WTC11 (cell line): ENCODE measurements at regions not wholly inside any gene's neighbourhood (a gene's known extent, or its start where the extent isn't known, plus 50 kb on each side); places are given as distances from the start of the nearest gene placed in this dataset.

Source experiments
- ATAC-seq: fragments of 200-7000 bp; cut with Tn5 transposase; 2 replicates; pipeline ENCODE4 v1.10.0; 2021; ENCODE audit warnings: mild to moderate bottlenecking, moderate library complexity
- CTCF ChIA-PET: fragments of 300-600 bp; sonication (Branson Sonifier 250); formaldehyde crosslinking; loops from one replicate; lab custom pipeline; 2021; ENCODE audit warnings: antibody characterized with exemption; lab: Charles Lee
- POLR2A ChIA-PET: fragments of 350-600 bp; sonication (Branson Sonifier 250); formaldehyde crosslinking; loops from one replicate; lab custom pipeline; 2021; ENCODE audit warnings: antibody characterized with exemption; lab: Charles Lee
- DNase-seq: peaks from one replicate; pipeline ENCODE4 v3.0.0; 2021; ENCODE audit warnings: low spot score
- H3K27ac Mint-ChIP-seq: 2 replicates; pipeline ENCODE4 v1.8.0; 2021; ENCODE audit warnings: mixed read lengths
- H3K27me3 Mint-ChIP-seq: 2 replicates; pipeline ENCODE4 v1.8.0; 2021; ENCODE audit warnings: low read depth, mild to moderate bottlenecking, moderate library complexity, mixed read lengths
- H3K36me3 Mint-ChIP-seq: 2 replicates; pipeline ENCODE4 v1.8.0; 2021; ENCODE audit warnings: mixed read lengths
- H3K4me1 Mint-ChIP-seq: 2 replicates; pipeline ENCODE4 v1.8.0; 2022; ENCODE audit warnings: mixed read lengths
- H3K4me3 Mint-ChIP-seq: 2 replicates; pipeline ENCODE4 v1.8.0; 2021; ENCODE audit warnings: mild to moderate bottlenecking, moderate library complexity, mixed read lengths
- H3K9me3 Mint-ChIP-seq: 2 replicates; pipeline ENCODE4 v1.8.0; 2021; ENCODE audit warnings: mixed read lengths
- CBFB ChIP-seq: sonication (generic); formaldehyde crosslinking; IDR thresholded peaks from 2 replicates; pipeline ENCODE4 v1.8.1; 2022; ENCODE audit warnings: mild to moderate bottlenecking, low read depth, missing genetic modification reagents
- CREB1 ChIP-seq: sonication (generic); formaldehyde crosslinking; IDR thresholded peaks from 2 replicates; pipeline ENCODE4 v1.8.0; 2023; ENCODE audit warnings: mild to moderate bottlenecking, missing genetic modification reagents
- EMX1 ChIP-seq: fragments of 250-450 bp; sonication (Bioruptor Pico); IDR thresholded peaks from 2 replicates; pipeline ENCODE4 v1.8.0; 2021; ENCODE audit warnings: mild to moderate bottlenecking
- FOXK1 ChIP-seq: sonication (generic); formaldehyde crosslinking; IDR thresholded peaks from 2 replicates; pipeline ENCODE4 v1.8.0; 2022; ENCODE audit warnings: mild to moderate bottlenecking, moderate library complexity, missing genetic modification reagents
- FOXP4 ChIP-seq: sonication (generic); formaldehyde crosslinking; IDR thresholded peaks from 2 replicates; pipeline ENCODE4 v1.8.0; 2022; ENCODE audit warnings: mild to moderate bottlenecking, missing genetic modification reagents
- HMGA2 ChIP-seq: fragments of 250-450 bp; sonication (Bioruptor Pico); IDR thresholded peaks from 2 replicates; pipeline ENCODE4 v1.4.0; 2021; ENCODE audit warnings: mild to moderate bottlenecking, moderate library complexity
- JUN ChIP-seq: sonication (generic); formaldehyde crosslinking; IDR thresholded peaks from 2 replicates; pipeline ENCODE4 v1.8.0; 2023; ENCODE audit warnings: mild to moderate bottlenecking, missing genetic modification reagents
- NR2C2 ChIP-seq: sonication (generic); formaldehyde crosslinking; IDR thresholded peaks from 2 replicates; pipeline ENCODE4 v1.8.0; 2022; ENCODE audit warnings: mild to moderate bottlenecking, missing genetic modification reagents
- RORB ChIP-seq: fragments of 250-450 bp; sonication (Bioruptor Pico); IDR thresholded peaks from 2 replicates; pipeline ENCODE4 v1.9.0; 2021; ENCODE audit warnings: mild to moderate bottlenecking
- SOX15 ChIP-seq: fragments of 250-450 bp; sonication (Bioruptor Pico); IDR thresholded peaks from 2 replicates; pipeline ENCODE4 v1.9.0; 2021; ENCODE audit warnings: mild to moderate bottlenecking
- TP53 ChIP-seq: sonication (generic); formaldehyde crosslinking; IDR thresholded peaks from 2 replicates; pipeline ENCODE4 v1.8.1; 2023; ENCODE audit warnings: mild to moderate bottlenecking, missing genetic modification reagents
- USF2 ChIP-seq: sonication (generic); formaldehyde crosslinking; IDR thresholded peaks from 2 replicates; pipeline ENCODE4 v1.8.1; 2023; ENCODE audit warnings: mild to moderate bottlenecking, missing genetic modification reagents, moderate library complexity
- ZMAT4 ChIP-seq: fragments of 250-450 bp; sonication (Bioruptor Pico); IDR thresholded peaks from 2 replicates; pipeline ENCODE4 v1.9.0; 2021; ENCODE audit warnings: mild to moderate bottlenecking
- ZNF416 ChIP-seq: fragments of 250-450 bp; sonication (Bioruptor Pico); IDR thresholded peaks from 2 replicates; pipeline ENCODE4 v1.9.0; 2021; ENCODE audit warnings: mild to moderate bottlenecking, inconsistent platforms
- ZNF423 ChIP-seq: fragments of 250-450 bp; sonication (Bioruptor Pico); IDR thresholded peaks from 2 replicates; pipeline ENCODE4 v2.1.2; 2022; ENCODE audit warnings: mild to moderate bottlenecking, moderate library complexity
- ZNF512 ChIP-seq: sonication (generic); formaldehyde crosslinking; IDR thresholded peaks from 2 replicates; pipeline ENCODE4 v1.8.1; 2022; ENCODE audit warnings: missing genetic modification reagents, borderline replicate concordance
- TF ChIP-seq, protein P1 (sequence below): sonication (generic); formaldehyde crosslinking; conservative IDR thresholded peaks from 2 replicates; pipeline ENCODE4 v1.8.1; 2023; ENCODE audit warnings: mild to moderate bottlenecking, low read depth, missing genetic modification reagents, moderate library complexity
- TF ChIP-seq, protein P2 (sequence below): sonication (generic); formaldehyde crosslinking; IDR thresholded peaks from 2 replicates; pipeline ENCODE4 v1.8.0; 2022; ENCODE audit warnings: missing genetic modification reagents
- TF ChIP-seq, protein P3 (sequence below): sonication (generic); formaldehyde crosslinking; IDR thresholded peaks from 2 replicates; pipeline ENCODE4 v1.8.0; 2022; ENCODE audit warnings: mild to moderate bottlenecking, missing genetic modification reagents
- TF ChIP-seq, protein P4 (sequence below): sonication (generic); formaldehyde crosslinking; IDR thresholded peaks from 2 replicates; pipeline ENCODE4 v1.8.1; 2022; ENCODE audit warnings: mild to moderate bottlenecking, moderate library complexity, missing genetic modification reagents
- TF ChIP-seq, protein P5 (sequence below): sonication (generic); formaldehyde crosslinking; conservative IDR thresholded peaks from 2 replicates; pipeline ENCODE4 v1.8.1; 2022; ENCODE audit warnings: mild to moderate bottlenecking, missing genetic modification reagents

DNA sequence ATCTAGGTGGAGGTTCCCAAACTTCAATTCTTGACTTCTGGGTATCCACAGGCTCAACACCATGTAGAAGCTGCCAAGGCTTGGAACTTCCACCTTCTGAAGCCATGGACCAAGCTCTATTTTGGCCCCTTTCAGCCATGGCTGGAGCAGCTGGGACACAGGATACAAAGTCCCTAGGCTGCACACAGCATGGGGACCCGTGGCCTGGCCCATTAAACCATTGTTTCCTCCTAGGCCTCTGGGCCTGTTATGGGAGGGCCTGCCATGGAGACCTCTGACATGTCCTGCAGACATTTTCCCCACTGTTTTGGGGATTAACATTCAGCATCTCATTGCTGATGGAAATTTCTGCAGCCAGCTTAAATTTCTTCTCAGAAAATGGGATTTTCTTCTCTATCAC is 1908.0 kb downstream of the EFNA5 start (continued):
- TF ChIP-seq ZNF423, result no peak
- TF ChIP-seq SOX15 (CRISPR knock-in tag), result no peak
- no peak for TF ChIP-seq RORB
- TF ChIP-seq EMX1, result no peak
- no peak for TF ChIP-seq NR2C2
- TF ChIP-seq FOXK1, result no peak
- TF ChIP-seq TP53 (CRISPR knock-in tag), result no peak
- TF ChIP-seq ZMAT4 (CRISPR knock-in tag), result no peak

- ChIA-PET POLR2A (no interaction called here), CTCF (no interaction called here)
- H3K27me3 Mint-ChIP-seq, result no peaks in the 10 kb centered on the region
- ATAC-seq (no peak), DNase-seq (no peak)
- H3K4me1 Mint-ChIP-seq, result no peaks in the 10 kb centered on the region
- no peak for TF ChIP-seq ZMAT4 (CRISPR knock-in tag)
- TF ChIP-seq, protein P1, sequence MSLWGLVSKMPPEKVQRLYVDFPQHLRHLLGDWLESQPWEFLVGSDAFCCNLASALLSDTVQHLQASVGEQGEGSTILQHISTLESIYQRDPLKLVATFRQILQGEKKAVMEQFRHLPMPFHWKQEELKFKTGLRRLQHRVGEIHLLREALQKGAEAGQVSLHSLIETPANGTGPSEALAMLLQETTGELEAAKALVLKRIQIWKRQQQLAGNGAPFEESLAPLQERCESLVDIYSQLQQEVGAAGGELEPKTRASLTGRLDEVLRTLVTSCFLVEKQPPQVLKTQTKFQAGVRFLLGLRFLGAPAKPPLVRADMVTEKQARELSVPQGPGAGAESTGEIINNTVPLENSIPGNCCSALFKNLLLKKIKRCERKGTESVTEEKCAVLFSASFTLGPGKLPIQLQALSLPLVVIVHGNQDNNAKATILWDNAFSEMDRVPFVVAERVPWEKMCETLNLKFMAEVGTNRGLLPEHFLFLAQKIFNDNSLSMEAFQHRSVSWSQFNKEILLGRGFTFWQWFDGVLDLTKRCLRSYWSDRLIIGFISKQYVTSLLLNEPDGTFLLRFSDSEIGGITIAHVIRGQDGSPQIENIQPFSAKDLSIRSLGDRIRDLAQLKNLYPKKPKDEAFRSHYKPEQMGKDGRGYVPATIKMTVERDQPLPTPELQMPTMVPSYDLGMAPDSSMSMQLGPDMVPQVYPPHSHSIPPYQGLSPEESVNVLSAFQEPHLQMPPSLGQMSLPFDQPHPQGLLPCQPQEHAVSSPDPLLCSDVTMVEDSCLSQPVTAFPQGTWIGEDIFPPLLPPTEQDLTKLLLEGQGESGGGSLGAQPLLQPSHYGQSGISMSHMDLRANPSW (CRISPR knock-in tag), result no peak
- no peak for TF ChIP-seq FOXK1
- no peak for TF ChIP-seq FOXP4 (CRISPR knock-in tag)
- peak; percentile 66 for TF ChIP-seq HMGA2 (CRISPR knock-in tag)
- TF ChIP-seq TP53 (CRISPR knock-in tag), result no peak
- TF ChIP-seq ZNF416 (CRISPR knock-in tag), result no peak
- TF ChIP-seq, protein P2, sequence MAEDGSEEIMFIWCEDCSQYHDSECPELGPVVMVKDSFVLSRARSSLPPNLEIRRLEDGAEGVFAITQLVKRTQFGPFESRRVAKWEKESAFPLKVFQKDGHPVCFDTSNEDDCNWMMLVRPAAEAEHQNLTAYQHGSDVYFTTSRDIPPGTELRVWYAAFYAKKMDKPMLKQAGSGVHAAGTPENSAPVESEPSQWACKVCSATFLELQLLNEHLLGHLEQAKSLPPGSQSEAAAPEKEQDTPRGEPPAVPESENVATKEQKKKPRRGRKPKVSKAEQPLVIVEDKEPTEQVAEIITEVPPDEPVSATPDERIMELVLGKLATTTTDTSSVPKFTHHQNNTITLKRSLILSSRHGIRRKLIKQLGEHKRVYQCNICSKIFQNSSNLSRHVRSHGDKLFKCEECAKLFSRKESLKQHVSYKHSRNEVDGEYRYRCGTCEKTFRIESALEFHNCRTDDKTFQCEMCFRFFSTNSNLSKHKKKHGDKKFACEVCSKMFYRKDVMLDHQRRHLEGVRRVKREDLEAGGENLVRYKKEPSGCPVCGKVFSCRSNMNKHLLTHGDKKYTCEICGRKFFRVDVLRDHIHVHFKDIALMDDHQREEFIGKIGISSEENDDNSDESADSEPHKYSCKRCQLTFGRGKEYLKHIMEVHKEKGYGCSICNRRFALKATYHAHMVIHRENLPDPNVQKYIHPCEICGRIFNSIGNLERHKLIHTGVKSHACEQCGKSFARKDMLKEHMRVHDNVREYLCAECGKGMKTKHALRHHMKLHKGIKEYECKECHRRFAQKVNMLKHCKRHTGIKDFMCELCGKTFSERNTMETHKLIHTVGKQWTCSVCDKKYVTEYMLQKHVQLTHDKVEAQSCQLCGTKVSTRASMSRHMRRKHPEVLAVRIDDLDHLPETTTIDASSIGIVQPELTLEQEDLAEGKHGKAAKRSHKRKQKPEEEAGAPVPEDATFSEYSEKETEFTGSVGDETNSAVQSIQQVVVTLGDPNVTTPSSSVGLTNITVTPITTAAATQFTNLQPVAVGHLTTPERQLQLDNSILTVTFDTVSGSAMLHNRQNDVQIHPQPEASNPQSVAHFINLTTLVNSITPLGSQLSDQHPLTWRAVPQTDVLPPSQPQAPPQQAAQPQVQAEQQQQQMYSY (CRISPR knock-in tag), result no peak
- no peak overlapping the region for H3K4me3 Mint-ChIP-seq
- no peaks in the 10 kb centered on the region for H3K36me3 Mint-ChIP-seq
- no peak overlapping the region for H3K27ac Mint-ChIP-seq
- peaks cover 8% of the 10 kb centered on the region for H3K9me3 Mint-ChIP-seq
Observed at GRCh38 chr5:105754056-105754455, 1916.7 kb downstream of the EFNA5 start.

- ATAC-seq, result no peak
- CTCF ChIA-PET, result no interaction called here
- no peaks in the 10 kb centered on the region for H3K27me3 Mint-ChIP-seq
- TF ChIP-seq CBFB (CRISPR knock-in tag) (no peak), CREB1 (CRISPR knock-in tag) (no peak), ZNF512 (CRISPR knock-in tag) (no peak), JUN (CRISPR knock-in tag) (no peak), USF2 (CRISPR knock-in tag) (no peak)
- TF ChIP-seq, protein P3, sequence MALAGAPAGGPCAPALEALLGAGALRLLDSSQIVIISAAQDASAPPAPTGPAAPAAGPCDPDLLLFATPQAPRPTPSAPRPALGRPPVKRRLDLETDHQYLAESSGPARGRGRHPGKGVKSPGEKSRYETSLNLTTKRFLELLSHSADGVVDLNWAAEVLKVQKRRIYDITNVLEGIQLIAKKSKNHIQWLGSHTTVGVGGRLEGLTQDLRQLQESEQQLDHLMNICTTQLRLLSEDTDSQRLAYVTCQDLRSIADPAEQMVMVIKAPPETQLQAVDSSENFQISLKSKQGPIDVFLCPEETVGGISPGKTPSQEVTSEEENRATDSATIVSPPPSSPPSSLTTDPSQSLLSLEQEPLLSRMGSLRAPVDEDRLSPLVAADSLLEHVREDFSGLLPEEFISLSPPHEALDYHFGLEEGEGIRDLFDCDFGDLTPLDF (CRISPR knock-in tag), result no peak
- TF ChIP-seq, protein P4, sequence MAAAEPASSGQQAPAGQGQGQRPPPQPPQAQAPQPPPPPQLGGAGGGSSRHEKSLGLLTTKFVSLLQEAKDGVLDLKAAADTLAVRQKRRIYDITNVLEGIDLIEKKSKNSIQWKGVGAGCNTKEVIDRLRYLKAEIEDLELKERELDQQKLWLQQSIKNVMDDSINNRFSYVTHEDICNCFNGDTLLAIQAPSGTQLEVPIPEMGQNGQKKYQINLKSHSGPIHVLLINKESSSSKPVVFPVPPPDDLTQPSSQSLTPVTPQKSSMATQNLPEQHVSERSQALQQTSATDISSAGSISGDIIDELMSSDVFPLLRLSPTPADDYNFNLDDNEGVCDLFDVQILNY, result no peak
- TF ChIP-seq, protein P5, sequence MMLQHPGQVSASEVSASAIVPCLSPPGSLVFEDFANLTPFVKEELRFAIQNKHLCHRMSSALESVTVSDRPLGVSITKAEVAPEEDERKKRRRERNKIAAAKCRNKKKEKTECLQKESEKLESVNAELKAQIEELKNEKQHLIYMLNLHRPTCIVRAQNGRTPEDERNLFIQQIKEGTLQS, result no peak
Observed at GRCh38 chr5:105752801-105753200, 1917.9 kb downstream of the EFNA5 start.

More at GRCh38 chr5:105752801-105753200, 1917.9 kb downstream of the EFNA5 start:
- H3K27ac Mint-ChIP-seq, result no peak overlapping the region
- H3K36me3 Mint-ChIP-seq, result no peaks in the 10 kb centered on the region
- POLR2A ChIA-PET, result no interaction called here
- no peak for DNase-seq
- H3K9me3 Mint-ChIP-seq, result peaks cover 9% of the 10 kb centered on the region; the same call in 1 of the 2 replicates
- H3K4me3 Mint-ChIP-seq, result no peak overlapping the region
- no peaks in the 10 kb centered on the region for H3K4me1 Mint-ChIP-seq
